BLaER1 (cell line): ENCODE measurements at regions not wholly inside any gene's neighbourhood (a gene's known extent, or its start where the extent isn't known, plus 50 kb on each side); places are given as distances from the start of the nearest gene placed in this dataset.

ENCODE experiments used
- H3K27ac ChIP-seq: shearing (Covaris generic); formaldehyde crosslinking; 2 replicates; pipeline ENCODE4 v1.8.1; 2022
- H3K27me3 ChIP-seq: shearing (Covaris generic); formaldehyde crosslinking; 2 replicates; pipeline ENCODE4 v1.8.1; 2022
- H3K36me3 ChIP-seq: shearing (Covaris generic); formaldehyde crosslinking; 2 replicates; pipeline ENCODE4 v1.8.1; 2022
- H3K4me1 ChIP-seq: shearing (Covaris generic); formaldehyde crosslinking; 2 replicates; pipeline ENCODE4 v1.8.1; 2022
- H3K4me2 ChIP-seq: shearing (Covaris generic); formaldehyde crosslinking; 2 replicates; pipeline ENCODE4 v1.8.1; 2022
- H3K4me3 ChIP-seq: shearing (Covaris generic); formaldehyde crosslinking; 2 replicates; pipeline ENCODE4 v1.8.1; 2022
- H3K9ac ChIP-seq: shearing (Covaris generic); formaldehyde crosslinking; 2 replicates; pipeline ENCODE4 v1.8.1; 2022
- H3K9me3 ChIP-seq: shearing (Covaris generic); formaldehyde crosslinking; 2 replicates; pipeline ENCODE4 v1.8.1; 2022
- H4K20me1 ChIP-seq: shearing (Covaris generic); formaldehyde crosslinking; 2 replicates; pipeline ENCODE4 v1.8.1; 2022
- Cebpa-rat ChIP-seq: shearing (Covaris generic); IDR thresholded peaks from 2 replicates; pipeline ENCODE4 v1.8.1; 2022

DNA sequence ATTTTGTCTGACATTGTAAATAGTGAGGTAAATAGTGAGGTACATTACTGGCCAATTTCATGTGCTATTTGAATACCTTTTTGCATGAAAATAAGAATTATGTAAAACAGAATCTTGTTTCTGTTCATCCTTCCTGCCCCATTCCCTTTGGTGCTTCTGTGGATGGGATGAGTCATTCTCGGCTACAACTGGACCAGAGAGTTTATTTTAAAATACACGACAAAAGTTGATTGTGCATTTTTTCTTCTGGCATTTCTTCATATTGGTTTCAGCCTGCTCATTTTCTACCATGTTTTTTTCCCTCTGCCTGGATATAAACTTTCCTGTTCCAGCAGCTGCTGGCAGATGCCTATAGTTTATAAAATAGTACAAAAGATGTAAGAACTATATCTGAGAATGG lies 107.5 kb downstream of the CYSLTR2 start:
- H3K4me1 ChIP-seq, result no peaks in the 10 kb centered on the region
- H3K36me3 ChIP-seq, result no peaks in the 10 kb centered on the region
- H3K27me3 ChIP-seq, result no peaks in the 10 kb centered on the region
- TF ChIP-seq Cebpa-rat, result no peak
- H3K9me3 ChIP-seq, result peaks cover 25% of the 10 kb centered on the region
- no peak overlapping the region for H3K27ac ChIP-seq
- no peak overlapping the region for H3K4me3 ChIP-seq
- no peaks in the 10 kb centered on the region for H4K20me1 ChIP-seq
- H3K4me2 ChIP-seq, result no peak overlapping the region
- no peak overlapping the region for H3K9ac ChIP-seq

DNA sequence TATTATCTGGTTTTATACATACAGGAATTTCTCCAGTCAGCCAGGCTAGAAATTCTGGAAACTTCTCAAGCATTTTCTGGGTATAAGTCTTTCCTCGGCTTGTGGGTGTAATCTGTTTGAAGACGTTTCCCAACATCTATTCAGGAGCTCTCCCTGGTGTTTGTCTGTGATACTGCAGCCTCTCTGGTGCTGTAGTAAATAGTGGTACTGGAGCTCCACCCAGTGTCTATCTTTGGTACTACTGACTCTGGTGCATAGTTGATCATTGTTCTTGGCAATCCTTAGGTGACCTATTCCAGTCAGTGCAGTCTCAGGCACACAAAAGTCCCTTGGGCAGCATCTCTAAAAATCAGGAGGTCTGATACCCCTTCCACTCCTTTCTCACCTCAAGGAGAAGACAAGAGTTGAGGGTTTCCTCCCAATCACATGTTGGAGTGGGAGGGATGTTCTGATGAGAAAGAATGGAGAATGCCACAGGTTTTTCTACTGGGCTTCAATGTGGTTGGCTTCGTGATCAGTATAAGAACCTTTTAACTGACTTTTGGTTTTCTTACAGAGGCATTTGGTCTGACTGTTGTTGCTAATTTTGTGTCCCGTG lies 115.5 kb downstream of the CYSLTR2 start:
- Histone ChIP-seq H3K27ac (no peak overlapping the region; the same call in 1 of the 2 replicates), H3K27me3 (no peaks in the 10 kb centered on the region), H3K4me3 (no peak overlapping the region), H3K4me1 (peaks cover 13% of the 10 kb centered on the region), H3K9ac (0 out of 2 replicates have a peak overlapping the region, but pooled peaks have one; percentile 5), H3K4me2 (peak overlapping the region; percentile 37), H4K20me1 (no peaks in the 10 kb centered on the region), H3K36me3 (no peaks in the 10 kb centered on the region), H3K9me3 (peaks cover 14% of the 10 kb centered on the region)
- TF ChIP-seq Cebpa-rat, result no peak

DNA sequence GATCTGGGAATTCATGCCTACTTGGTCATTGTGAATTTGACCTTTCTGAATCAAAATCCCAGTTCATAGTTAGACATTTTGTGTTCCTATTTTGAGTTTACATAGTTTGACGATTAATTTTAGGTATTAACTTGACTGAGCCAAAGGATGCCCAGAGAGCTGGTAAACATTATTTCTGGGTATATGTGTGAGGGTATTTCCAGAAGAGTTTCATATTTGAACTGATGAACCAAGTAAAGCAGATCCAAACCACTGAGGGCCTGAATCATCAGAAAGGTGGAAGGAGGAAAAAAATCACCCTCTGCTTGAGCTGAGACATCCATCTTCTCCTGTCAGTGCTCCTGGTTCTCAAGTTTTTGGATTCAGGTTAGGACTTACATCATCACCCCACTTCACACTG lies 116.6 kb downstream of the CYSLTR2 start:
- Histone ChIP-seq H3K27ac (no peak overlapping the region), H3K4me2 (no peak overlapping the region), H3K27me3 (no peaks in the 10 kb centered on the region), H3K4me1 (peaks cover 13% of the 10 kb centered on the region), H4K20me1 (no peaks in the 10 kb centered on the region), H3K9ac (no peak overlapping the region), H3K4me3 (no peak overlapping the region), H3K9me3 (peaks cover 3% of the 10 kb centered on the region; the same call in 1 of the 2 replicates), H3K36me3 (no peaks in the 10 kb centered on the region)
- no peak for TF ChIP-seq Cebpa-rat

DNA sequence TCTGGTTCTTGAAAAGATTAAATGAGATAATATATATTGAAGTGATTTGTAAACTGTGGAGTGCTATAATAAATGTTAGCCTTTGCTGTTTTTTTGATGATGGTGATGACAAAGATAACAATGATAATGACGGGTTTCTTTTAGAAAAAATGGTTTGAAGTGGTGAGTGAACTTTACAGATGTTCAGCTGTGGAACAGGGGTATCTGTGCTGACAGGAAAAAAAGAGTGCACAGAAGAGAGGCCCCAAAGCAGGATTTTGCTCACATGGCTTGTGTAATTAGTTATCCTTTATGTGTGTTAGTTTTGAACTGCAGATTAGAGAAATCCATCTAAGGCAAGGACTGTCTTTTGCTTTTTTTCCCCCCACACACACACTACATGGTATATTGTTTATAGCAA lies 119.2 kb downstream of the CYSLTR2 start:
- Histone ChIP-seq H3K9me3 (no peaks in the 10 kb centered on the region), H3K4me2 (no peak overlapping the region), H4K20me1 (no peaks in the 10 kb centered on the region), H3K27ac (no peak overlapping the region), H3K4me3 (no peak overlapping the region), H3K9ac (no peak overlapping the region), H3K27me3 (no peaks in the 10 kb centered on the region), H3K4me1 (peaks cover 13% of the 10 kb centered on the region), H3K36me3 (no peaks in the 10 kb centered on the region)
- TF ChIP-seq Cebpa-rat, result no peak

DNA sequence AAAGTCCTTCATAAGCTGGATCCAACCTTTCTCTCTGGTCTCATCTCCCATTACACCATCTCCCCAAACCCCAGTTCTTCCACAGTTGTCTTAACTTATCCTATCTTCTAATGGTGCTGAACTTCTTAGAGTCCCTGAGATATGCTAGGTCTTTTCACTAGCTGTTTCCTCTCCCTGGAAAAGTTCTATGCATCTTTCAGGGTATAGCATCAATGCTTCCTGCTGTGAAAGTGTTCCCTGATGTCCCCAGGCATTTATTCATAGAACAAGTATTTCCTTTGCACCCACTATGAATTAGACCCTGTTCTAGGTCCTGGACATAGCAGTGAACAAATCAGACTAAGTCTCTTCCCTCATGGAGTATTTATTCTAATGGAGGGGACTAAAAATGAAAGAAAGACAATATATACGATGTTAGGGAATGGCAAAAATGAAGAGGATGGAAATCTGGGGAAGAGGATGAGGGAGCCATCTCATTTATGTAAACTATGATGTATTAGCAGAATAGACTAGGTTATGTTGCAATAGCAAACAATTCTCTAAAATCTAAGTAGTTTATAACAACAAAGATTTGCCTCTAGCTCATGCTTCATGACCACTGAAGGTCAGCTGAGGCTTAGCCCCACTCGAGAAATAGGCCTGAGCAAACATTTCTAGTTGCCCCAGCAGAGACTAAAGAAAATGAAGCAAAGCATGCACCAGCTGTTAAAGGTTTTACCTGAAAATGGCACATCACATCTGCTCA lies 120.0 kb downstream of the CYSLTR2 start:
- H3K4me3 ChIP-seq, result no peak overlapping the region
- TF ChIP-seq Cebpa-rat, result no peak
- H3K36me3 ChIP-seq, result no peaks in the 10 kb centered on the region
- no peak overlapping the region for H3K27ac ChIP-seq
- H3K9me3 ChIP-seq, result no peaks in the 10 kb centered on the region
- no peaks in the 10 kb centered on the region for H4K20me1 ChIP-seq
- H3K27me3 ChIP-seq, result no peaks in the 10 kb centered on the region
- H3K4me2 ChIP-seq, result no peak overlapping the region
- no peak overlapping the region for H3K9ac ChIP-seq
- H3K4me1 ChIP-seq, result peaks cover 13% of the 10 kb centered on the region

DNA sequence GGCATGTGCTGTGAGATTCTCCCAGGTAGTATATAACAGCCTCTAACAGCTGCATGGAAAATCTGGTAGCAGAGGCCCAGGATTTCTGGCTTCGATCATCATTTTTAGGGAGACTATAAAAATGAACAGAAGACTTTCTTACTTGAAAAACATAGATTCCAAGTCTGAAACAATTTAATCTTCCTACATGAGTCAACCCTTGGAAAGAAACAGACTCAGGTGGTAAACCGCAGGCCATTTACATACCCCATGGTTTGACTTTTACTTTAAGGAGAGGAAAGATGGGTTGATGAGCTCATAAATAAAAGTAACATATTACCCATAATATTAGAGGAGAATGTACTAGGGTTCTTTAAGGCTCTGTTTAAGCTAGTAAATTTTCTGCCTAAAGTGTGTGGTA lies 121.6 kb downstream of the CYSLTR2 start:
- Histone ChIP-seq H3K9me3 (peaks cover 8% of the 10 kb centered on the region), H3K36me3 (no peaks in the 10 kb centered on the region), H3K4me3 (no peak overlapping the region), H3K9ac (no peak overlapping the region), H3K27ac (no peak overlapping the region), H3K27me3 (no peaks in the 10 kb centered on the region), H3K4me1 (peaks cover 5% of the 10 kb centered on the region; the same call in 1 of the 2 replicates), H4K20me1 (no peaks in the 10 kb centered on the region), H3K4me2 (no peak overlapping the region)
- no peak for TF ChIP-seq Cebpa-rat

DNA sequence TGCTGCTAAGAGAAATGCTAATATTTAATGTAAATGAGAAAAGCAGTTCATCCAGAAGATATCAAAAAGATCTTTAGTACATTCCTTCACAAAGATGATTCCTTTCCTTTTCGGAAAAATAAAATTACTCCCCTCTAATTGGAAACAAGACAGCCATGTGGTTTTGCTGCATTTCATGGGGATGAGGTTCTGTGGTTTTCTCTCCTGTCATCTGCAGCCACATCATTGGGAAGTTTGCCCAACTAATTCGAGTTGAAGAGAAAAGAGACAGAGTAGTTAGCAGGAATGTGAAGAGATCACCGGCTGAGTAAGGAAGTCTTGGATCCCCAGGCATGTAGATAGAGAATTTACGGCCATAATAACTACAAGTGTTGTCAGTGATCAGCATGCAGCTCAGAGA lies 122.1 kb downstream of the CYSLTR2 start:
- Histone ChIP-seq H3K4me3 (no peak overlapping the region), H3K4me1 (peaks cover 5% of the 10 kb centered on the region; the same call in 1 of the 2 replicates), H3K27ac (no peak overlapping the region), H3K9me3 (peaks cover 13% of the 10 kb centered on the region), H4K20me1 (no peaks in the 10 kb centered on the region), H3K27me3 (no peaks in the 10 kb centered on the region), H3K36me3 (no peaks in the 10 kb centered on the region), H3K9ac (no peak overlapping the region), H3K4me2 (no peak overlapping the region)
- TF ChIP-seq Cebpa-rat, result no peak

DNA sequence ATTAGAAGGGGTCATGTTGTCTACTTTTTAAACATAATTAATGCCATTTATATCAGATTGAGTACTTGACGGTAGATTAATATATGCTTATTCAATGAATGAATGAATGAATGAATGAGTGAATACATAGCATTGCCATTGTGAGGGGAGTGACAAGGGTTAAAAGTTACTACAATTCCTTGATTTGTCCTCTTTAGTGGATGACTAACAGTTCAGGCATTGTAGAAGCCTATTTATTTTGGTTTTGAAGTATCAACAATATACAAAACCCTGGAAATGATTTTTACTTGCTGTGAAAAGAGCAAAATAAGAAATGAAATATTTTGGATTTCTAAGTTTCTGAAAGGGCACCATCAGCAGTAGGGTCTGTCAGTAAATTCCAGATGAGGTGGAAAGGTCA lies 122.7 kb downstream of the CYSLTR2 start:
- no peak overlapping the region for H3K4me3 ChIP-seq
- no peak overlapping the region for H3K27ac ChIP-seq
- H3K9me3 ChIP-seq, result peaks cover 17% of the 10 kb centered on the region
- no peak for TF ChIP-seq Cebpa-rat
- peaks cover 5% of the 10 kb centered on the region; the same call in 1 of the 2 replicates for H3K4me1 ChIP-seq
- no peak overlapping the region for H3K9ac ChIP-seq
- H3K27me3 ChIP-seq, result no peaks in the 10 kb centered on the region
- H3K4me2 ChIP-seq, result no peak overlapping the region
- H4K20me1 ChIP-seq, result no peaks in the 10 kb centered on the region
- H3K36me3 ChIP-seq, result no peaks in the 10 kb centered on the region

DNA sequence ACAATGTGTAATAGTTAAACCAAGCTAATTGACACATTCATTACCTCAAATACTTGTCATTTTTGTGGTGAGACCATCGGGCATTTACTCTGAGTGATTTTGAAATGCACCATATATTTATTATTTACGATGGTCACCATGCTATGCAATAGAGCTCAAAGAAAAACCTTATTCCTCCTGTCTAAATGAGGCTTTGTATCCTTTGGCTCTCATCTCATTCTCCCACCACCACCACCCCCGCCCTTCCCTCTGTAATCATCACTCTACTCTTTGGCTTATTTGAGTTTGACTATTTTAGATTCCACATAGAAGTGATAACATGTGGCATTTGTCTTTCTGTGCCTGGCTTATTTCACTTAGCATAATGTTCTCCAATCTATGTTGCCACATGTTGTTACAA lies 124.9 kb downstream of the CYSLTR2 start:
- no peaks in the 10 kb centered on the region for H3K4me1 ChIP-seq
- H3K9me3 ChIP-seq, result peaks cover 35% of the 10 kb centered on the region
- no peak overlapping the region for H3K4me3 ChIP-seq
- no peak for TF ChIP-seq Cebpa-rat
- no peaks in the 10 kb centered on the region for H3K36me3 ChIP-seq
- H3K27ac ChIP-seq, result no peak overlapping the region
- H3K9ac ChIP-seq, result no peak overlapping the region
- no peak overlapping the region for H3K4me2 ChIP-seq
- H4K20me1 ChIP-seq, result no peaks in the 10 kb centered on the region
- no peaks in the 10 kb centered on the region for H3K27me3 ChIP-seq

DNA sequence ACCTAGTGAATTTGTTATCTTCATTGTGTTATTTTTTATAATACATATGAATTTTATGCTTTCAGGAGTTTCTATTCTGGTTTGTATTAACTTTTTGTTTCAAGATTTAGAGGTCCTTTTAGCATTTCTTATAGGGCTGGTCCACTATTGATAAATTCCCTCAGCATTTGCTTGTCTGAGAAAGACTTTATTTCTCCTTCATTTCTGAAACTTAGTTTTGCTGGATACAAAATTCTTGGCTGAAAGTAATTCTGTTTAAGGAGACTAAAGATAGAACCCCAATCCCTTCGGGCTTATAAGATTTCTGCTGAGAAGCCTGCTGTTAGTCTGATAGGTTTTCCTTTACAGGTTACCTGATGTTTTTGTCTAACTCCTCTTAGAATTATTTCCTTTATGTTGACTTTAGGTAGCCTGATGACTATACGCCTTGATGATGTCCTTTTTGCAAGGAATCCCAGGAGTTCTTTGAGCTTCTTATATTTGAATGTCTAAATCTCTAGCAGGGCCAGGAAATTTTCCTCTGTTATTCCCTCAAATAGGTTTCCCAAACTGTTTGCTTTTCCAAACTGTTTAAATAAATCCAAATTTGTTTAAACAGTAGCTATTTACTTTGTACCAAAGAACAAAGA lies 127.1 kb downstream of the CYSLTR2 start:
- Histone ChIP-seq H3K4me2 (no peak overlapping the region), H3K4me1 (no peaks in the 10 kb centered on the region), H3K9me3 (peaks cover 40% of the 10 kb centered on the region), H3K27ac (no peak overlapping the region), H3K27me3 (no peaks in the 10 kb centered on the region), H3K4me3 (no peak overlapping the region), H3K36me3 (no peaks in the 10 kb centered on the region), H4K20me1 (no peaks in the 10 kb centered on the region), H3K9ac (no peak overlapping the region)
- no peak for TF ChIP-seq Cebpa-rat
